SK-N-DZ (cell line): ENCODE measurements at regions not wholly inside any gene's neighbourhood (a gene's known extent, or its start where the extent isn't known, plus 50 kb on each side); places are given as distances from the start of the nearest gene placed in this dataset.

ENCODE experiments used
- DNase-seq: peaks from one replicate; pipeline ENCODE4 v3.0.0-alpha.2; 2015; ENCODE audit warnings: low spot score

DNA sequence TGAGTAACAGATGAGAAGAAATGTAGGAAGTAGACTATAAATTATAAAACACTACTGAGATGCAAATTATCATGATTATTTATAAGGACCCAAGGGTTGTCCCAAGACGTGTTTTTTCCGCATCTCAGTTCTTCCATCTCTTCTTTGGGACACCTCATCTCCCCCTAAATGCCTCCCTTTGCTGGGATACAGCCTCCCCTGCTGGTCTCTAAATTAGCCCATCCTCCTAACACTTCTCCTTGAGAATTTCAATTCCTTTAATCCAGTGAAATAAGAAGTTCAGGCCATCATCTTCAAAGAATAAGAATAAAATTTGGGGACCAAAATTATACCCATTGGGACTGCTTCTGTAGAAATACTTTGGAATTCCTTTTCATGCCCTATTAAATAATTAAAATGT lies 667.0 kb downstream of the BCL11B start:
- no peak for DNase-seq

DNA sequence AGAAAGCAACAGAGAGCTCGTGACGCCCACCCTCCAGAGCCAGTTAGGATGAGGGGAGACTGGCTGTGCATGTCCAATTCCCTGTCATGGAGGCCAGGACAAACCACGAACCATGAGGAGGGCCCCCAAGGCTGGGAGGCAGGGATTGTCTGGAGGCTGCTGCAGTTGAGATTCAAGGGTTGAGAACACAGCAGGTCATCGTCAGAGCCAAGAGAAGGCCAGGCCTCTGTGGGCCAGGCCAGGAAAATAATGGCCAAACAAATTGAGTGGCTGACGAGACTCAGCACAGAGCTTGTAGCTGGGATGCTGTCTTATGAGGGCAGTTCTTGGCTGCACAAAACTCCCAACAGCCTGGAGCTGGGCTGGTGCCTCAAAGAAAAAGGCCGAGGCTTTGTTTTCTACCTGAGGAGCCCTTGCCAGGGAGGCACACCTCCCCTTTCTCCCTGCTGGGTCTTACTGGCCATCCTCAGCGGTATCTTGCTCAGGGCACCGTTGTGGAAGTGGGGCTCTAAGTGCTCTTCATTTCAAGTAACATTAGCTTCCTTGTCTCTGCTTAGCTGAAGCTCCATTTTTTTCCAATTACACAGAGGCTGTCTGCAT lies 665.9 kb downstream of the BCL11B start:
- DNase-seq, result no peak

DNA sequence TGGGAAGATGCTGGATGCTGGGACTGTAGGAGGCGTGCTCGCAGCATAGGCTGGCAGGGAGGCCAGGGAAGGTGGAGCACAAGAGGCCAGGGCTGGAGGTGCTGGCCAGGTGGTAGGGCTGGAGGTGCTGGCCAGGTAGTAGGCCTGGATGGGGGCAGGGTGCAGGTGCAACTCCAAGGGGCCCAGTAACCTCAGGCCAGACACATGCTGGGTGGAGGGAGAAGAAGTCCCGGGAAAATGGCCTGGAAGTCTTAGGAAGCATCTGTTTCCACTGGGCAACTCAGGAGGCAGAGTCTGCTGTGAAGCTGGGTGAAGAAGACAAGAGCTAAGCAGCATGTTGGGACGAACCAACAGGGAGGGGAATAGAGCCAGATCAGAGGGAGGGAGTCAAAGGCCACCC lies 665.2 kb downstream of the BCL11B start:
- no peak for DNase-seq

DNA sequence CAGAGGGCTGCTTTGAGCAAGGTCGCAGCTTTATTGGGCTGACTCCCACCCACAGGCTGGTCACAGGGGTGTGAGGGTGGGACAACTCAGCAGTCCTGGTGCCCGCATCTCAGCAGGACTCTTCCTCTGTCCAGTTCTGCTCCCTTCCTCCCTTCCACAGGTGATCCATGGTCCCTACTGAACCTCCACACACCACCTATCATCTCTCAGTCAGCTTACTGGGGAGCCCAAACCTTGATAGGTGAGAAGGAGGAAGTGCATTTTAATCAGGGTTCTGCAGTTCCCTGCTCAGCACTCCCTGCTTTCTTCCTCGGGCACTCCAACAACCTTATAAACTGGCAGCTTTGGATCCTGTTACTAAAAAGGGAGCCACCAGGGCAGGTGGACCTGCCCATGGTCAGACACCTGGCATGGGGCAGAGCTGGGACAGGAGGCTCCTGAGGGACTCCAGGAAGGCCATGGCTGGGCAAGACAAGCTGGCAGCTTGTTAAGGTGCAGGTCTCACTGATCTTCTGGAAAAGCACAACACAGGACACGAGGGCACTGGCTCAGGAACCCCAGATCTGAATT lies 664.6 kb downstream of the BCL11B start:
- DNase-seq, result no peak

DNA sequence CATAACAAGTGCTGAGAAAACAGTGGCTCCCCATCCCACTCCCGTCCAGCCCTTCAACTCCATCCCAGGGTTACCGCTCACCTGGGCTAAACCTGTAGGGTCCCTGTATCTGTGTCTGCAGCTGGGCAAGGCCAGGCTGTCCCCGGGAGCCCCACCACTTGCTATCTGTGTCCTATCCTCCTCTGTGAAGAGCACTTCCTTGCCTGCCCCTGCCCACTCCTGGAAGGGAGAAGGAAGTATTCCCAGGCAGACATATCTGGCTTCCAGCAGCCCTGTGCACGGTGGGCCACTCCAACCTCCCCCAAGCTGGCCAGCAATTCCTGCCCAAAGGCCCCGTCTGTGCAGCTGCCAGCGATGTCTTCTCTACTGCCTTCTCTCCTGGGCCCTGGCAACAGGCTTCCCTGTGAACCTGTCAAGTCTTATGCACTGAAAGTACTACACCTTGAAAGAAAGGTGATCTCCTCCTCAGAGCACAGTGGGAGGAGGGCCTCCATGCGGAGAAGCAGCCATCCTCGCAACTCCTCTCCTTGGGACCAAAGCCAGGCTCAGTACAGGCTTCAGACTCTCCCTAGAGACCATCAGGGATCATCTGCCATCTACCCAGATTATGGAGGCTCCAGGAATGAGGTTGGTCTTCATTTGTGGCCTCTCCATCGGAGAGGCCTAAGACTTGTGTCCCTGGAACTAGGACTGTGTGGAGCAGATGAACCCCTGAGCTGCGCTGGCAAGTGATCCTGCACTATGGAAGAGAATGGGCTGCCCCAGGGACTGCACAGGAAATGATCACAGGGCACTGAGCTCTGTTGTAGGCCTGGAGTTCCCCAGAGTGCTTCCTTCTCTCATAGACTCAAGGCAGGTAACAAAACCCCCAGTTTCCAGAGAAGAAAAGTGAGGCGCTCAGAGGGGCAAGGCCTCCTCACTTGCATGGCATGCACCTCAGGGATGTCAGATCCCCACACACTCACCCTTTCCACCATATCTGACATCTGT lies 663.6 kb downstream of the BCL11B start:
- no peak for DNase-seq

DNA sequence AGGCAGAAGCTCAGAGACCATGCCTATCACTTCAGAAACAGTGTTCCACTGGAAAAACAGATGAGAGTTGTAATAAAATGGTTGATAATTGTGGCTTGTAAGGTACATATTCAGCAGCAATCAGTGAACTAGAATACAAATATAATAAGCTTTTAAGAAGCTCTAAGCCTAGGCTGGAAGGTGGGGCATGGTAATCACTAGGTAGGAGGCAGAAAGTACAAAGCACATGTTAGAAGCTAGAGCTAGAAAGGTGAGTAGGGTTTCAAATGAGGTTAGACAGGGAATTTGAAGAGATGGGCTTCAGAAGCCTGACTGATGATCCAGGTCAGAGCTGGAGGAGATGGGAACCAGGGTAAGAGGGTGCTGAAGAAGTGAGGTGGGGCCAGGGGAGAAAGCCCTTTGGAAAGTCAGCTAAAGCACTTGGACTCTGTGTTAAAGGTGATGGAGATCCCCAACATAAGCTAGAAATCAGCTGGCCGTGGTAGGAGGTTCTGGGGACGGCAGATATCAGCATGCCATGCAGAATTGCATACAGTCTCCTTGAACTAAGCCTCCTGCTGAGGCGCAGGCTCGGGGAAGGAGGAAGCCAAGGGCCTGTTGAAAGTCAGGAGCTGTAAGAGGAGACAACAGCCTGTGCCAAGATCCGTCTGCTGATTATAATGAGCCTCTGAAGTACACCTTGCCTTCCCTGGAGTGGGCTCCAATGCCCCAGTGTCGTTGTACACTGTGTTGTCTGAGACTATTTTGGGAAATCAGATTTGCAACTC lies 659.4 kb downstream of the BCL11B start:
- no peak for DNase-seq

DNA sequence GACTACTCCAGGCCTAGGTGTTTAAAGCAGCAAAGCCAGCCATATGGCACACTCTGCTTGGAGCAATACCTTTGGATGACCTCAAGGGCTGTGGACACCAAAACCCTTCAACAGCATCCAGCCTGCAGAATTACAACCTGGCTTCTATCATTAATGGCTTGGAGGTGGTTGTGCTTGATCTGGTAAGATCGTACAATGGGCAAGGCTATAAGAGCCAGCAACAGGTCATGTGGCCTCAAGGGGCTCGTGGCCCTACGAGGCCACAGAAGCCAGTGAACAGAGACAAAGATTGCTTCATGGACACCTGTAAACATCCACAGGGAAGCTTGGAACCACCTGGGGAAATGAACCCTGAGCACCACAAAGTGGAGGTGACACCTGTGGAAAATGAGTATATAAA lies 657.3 kb downstream of the BCL11B start:
- DNase-seq, result no peak

DNA sequence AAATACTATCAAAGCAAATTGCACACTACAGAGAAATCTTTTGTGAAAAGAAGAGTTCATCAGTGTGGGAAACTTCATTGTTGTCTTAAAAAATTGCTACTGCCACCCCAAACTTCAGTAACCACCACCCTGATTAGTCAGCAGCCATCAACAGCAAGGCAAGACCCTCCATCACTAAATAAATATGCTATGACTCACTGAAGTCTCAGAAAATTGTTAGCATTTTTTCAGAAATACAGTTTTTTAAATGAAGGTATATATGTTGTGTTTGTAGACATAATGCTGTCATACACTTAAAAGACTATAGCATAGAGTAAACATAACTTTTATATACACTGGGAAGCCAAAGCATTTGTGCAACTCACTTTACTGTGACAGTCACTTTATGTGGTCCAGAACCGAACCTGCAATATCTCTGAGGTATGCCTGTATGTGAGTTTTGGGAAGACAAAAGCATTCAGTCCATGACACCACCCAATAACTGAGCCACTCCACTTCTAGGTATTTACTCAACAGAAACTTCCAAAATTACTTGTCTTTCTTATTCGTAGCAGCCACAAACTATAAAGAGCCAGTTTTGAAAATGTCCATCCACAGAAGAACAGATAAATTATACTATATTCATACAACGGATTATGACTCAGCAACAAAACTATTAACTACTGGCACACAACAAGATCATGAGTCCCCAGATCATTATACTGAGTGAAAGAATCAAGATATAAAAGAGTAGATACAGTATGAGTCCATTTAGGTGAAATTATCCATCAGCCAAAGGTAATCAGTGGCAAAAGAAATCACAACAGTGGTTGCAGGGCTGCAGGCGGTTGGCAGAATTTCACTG lies 649.6 kb downstream of the BCL11B start:
- no peak for DNase-seq

DNA sequence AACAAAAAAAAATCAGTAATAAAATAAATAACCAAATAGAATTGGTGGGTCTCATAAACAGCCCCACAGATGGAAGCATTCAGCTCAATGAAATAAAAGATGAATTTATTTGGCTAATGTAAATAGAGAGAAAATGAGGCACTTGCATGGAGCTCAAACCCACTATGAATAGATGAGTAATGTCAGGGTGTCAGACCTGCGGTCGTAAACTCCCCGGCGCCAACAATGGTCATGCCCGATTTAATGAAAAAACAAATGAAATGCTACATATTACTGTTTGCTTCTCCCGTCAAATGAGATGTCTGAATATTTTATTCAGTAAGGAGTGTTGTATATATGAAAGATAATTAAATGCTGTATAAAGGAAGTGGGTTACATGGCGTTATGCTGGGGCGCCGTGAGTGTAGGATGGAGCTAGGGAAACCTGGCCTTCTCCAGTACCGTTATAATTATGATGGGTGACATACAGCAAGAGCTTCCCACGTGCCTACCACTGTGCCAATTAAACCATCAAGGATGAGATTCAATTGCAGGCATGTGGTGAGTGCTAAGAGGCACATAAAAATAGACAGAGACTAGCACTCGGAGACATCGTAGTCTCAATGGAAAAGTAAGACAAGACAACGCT lies 648.1 kb downstream of the BCL11B start:
- no peak for DNase-seq

DNA sequence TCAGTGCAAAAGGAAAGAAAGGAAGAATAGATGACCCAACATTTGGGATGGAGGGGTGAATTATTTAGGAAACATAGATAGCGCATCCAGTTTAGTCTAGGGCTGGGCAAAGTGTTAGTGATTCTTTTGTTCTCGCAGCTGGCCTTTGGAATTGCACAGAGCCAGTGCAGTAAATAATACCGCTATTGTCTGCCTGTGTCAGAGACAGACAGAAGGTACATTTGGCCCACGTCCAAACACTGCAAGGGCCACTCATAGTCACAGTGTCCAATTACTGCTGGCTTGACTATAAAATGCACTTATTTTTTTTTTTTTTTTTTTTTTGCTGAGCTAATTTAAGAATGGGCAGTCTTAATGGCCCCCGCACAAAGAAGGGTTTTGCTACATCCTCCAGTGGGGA lies 638.6 kb downstream of the BCL11B start:
- no peak for DNase-seq

DNA sequence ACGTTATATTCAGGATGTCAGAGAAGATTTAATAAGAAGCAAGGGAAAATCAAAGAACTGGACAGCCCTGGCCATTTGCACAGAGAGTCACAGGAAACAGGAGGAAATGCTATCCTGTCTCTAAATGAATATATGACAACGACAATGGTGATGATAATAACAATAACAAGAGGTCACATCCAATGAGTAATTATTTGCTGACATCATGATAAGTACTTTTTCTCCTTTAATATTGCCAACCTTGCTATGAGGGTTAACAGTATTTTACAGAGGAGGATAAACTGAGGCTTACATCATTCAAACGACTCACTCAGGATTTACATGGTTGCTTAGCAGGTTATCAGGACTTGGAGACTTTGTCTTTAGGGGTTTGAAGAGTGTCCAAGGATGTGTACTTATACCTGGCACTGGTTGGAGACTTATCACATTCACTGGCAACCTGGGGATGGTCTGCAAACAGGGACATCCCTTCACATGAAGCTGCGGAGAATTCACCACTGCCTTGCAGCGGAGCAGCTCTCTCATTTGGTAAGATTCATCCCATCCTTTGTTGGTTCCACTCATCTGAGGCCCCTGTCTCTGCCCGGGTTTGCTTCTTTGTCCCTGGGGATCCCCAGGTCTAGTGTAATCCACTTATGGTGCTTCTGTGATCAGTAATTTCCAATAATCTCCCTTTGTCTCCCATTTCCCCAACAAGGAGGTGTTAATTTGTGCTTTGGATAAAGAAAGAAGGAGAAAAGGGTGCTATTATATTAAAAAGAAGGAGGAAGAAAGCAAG lies 637.8 kb downstream of the BCL11B start:
- no peak for DNase-seq

DNA sequence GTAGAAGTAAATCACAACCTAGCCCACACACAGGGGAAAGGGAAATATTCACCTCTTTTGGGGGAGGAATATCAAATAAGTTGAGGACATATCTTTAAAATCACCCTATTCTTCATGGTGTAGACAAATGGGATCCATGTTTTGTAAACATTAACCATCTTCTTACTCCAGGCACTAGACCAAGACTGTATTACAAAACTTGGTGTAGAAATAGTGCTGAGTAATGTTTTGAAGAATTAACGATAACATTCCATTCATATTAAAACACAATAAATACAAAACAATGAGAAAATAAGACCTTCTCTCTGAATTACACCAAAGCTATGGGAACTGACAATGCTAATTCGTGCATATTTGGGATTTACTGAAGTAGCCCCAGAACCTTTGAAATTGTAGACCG lies 633.6 kb downstream of the BCL11B start:
- DNase-seq, result no peak

DNA sequence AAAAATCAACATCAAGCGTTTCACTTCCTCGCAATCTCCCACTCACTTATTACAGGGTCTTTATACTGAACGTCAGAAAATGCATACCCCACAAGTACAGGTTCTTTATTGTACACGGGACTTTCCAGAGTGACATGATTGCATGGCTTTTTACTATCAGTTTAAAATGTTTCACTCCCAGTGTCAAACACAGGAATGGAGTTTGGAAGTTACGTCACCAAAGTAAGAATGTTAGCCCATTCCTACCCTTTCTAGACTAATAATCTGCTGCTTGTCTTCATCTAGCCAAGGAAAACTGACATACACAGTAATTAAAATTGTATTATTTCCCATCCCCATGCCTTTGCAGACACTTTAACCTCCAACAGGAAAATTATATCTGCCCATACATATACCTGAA lies 624.2 kb downstream of the BCL11B start:
- DNase-seq, result no peak

DNA sequence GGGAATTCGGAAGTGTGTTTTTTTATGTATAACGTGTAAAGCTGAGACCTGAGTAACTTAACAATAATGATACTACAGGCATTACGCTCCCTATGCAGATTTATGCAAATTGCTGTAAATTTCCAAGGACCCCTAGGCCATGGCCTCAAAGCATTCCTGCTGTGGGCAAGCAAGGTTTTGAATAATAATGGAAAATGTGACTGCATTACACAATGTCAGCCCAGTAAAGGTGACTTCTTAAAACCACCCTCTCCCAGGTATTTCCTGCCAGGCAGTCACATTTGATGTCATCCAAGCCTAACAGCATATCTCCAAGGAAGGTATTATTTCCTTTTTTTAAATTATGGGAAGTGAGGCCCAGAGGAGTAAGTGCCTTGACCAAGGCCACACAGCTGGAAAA lies 621.0 kb downstream of the BCL11B start:
- no peak for DNase-seq

DNA sequence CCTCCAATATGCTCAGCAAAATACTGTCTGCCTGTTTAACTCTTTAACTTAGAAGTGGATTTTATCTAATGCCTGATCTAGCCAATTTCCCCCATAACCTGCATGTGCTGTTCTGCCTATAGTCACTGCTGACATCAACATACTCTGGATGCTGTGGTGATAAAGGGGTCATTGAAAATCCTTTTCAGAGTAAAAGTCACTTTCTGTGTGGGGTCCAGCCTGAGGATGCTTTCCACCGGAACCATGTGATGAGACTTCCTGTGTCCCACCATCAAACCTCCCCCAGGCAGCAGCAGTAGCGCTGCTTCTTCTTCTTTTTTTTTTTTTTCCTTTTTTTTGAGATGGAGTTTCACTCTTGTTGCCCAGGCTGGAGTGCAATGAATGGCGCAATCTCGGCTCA lies 607.0 kb downstream of the BCL11B start:
- no peak for DNase-seq

DNA sequence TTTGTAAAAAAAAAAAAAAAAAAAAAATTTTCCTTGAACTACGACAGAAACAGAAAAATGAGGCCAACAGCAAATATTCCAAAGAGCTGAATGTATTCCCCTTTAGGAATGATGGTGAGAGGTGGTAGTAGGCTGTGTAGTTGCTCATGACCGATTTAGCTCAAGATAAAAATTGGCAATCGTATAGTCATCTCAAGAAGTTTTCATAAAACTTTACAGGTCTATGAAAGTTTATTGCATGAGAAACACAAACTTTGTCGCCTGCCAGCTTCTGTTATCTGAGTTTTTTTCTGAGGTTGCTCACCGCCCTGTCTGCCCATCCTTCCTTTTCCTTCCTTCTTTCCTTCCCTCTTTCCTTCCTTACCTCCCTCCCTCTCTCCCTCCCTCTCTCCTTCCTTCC lies 605.5 kb downstream of the BCL11B start:
- no peak for DNase-seq

DNA sequence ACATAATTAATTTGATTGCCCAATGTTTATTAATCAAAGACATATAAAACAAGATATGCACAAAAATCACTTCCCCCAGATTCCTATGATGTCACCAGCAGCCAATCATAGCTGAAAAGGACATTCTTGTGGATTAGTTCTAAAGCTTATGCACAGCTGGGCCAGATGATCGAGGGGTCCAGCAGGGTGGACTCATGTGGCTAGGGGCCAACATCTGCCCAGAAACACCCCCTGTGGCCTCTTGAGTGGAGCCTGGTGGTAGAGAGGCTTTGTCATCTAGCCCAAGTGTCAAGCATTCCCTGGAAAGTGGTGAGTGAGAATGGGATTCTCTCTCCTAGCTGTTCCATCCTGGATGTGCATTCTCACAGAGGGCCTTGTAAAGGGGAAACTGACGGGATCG lies 590.0 kb downstream of the BCL11B start:
- DNase-seq, result no peak

DNA sequence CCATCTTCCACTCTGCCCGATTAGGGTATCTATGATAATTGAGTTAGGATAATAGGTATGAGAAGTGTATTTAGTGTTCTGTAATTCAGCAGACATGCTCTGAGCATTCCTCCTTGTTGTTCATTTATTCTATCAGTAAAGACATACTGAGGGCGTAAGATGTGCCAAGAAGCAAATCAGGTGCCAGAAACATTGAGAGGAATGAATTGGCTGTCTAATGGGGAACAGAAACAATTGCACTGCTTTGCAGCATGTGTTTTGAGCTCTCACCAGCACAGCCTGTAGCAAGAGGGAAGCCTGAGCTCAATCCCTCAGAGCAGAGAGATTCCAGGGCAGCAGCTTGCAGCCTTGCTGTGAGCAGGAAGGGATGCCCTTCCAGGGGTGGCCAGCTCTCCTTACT lies 589.3 kb downstream of the BCL11B start:
- DNase-seq, result no peak

DNA sequence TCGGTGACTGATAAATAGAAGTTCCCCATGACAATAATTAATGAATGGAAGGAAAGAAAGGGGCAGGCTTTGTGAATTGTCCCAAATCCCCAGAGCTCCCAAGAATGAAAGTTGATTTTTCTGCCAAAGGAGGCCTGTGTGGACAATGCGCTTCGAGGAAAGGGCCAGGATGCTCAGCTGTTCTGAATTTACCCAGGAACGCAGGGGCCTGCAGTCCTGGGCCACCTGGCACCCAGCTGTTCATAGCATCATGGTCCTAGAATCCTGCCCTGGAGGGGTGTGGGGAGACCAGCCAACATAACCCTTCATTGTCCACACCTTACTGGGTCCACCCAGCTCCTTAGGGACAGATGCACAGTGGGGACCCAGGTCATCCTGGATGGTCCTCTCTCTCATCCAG lies 587.5 kb downstream of the BCL11B start:
- DNase-seq, result no peak

DNA sequence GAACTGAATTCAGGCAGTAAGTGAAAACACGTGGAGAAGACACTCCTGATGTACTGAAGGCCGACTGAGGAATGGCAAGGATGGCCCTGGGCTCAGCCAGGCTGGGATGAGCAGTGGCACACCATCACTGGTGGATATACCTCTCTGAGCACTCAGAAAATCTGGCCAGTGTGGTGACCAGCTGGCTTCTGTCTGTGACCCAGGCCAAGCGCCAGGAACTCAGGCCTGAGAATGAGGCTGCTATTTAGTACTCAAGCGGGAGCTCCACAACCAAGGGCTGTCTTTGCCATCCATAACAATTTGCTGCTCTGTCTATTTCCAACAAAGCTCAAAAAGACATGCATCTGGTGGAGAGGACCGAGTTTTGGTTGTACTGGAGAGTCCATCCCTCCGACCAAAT lies 586.3 kb downstream of the BCL11B start:
- DNase-seq, result no peak
